RKO (cell line): ENCODE measurements at regions not wholly inside any gene's neighbourhood (a gene's known extent, or its start where the extent isn't known, plus 50 kb on each side); places are given as distances from the start of the nearest gene placed in this dataset.
"Not testable (repeated sequence)": the region's sequence is repeated elsewhere in the genome, so short reads cannot be mapped to it uniquely, and the experiment has no call there.

Experiments
- DNase-seq: peaks from one replicate; pipeline ENCODE4 v3.0.0-alpha.2; 2016; ENCODE audit warnings: low spot score

GRCh38 chr14:98194821-98195220 is 1077.2 kb downstream of the BCL11B start:
- DNase-seq = no peak

GRCh38 chr14:98195256-98195655 is 1076.7 kb downstream of the BCL11B start:
- no peak for DNase-seq

GRCh38 chr14:98197933-98198332 is 1074.1 kb downstream of the BCL11B start:
- no peak for DNase-seq

- no peak for DNase-seq
Measured at GRCh38 chr14:98198385-98198784, 1073.6 kb downstream of the BCL11B start.

- DNase-seq = no peak
Measured at GRCh38 chr14:98200601-98201000, 1071.4 kb downstream of the BCL11B start.

GRCh38 chr14:98203421-98203820 is 1068.6 kb downstream of the BCL11B start:
- no peak for DNase-seq

GRCh38 chr14:98204139-98204538 is 1067.9 kb downstream of the BCL11B start:
- DNase-seq = no peak

GRCh38 chr14:98207415-98207814 is 1064.6 kb downstream of the BCL11B start:
- no peak for DNase-seq

- DNase-seq = no peak
Measured at GRCh38 chr14:98208211-98208611, 1063.8 kb downstream of the BCL11B start.

GRCh38 chr14:98208943-98209342 is 1063.1 kb downstream of the BCL11B start:
- no peak for DNase-seq

- DNase-seq = no peak
Measured at GRCh38 chr14:98210045-98210672, 1061.8 kb downstream of the BCL11B start.

GRCh38 chr14:98217530-98217929 is 1054.5 kb downstream of the BCL11B start:
- no peak for DNase-seq

- no peak for DNase-seq
Measured at GRCh38 chr14:98218218-98218617, 1053.8 kb downstream of the BCL11B start.

- no peak for DNase-seq
Measured at GRCh38 chr14:98219638-98220037, 1052.4 kb downstream of the BCL11B start.

- no peak for DNase-seq
Measured at GRCh38 chr14:98223106-98223505, 1048.9 kb downstream of the BCL11B start.

- DNase-seq = not testable (repeated sequence)
Measured at GRCh38 chr14:98223710-98224109, 1048.3 kb downstream of the BCL11B start.

- DNase-seq = no peak
Measured at GRCh38 chr14:98226411-98226810, 1045.6 kb downstream of the BCL11B start.

- DNase-seq = no peak
Measured at GRCh38 chr14:98227000-98227726, 1044.8 kb downstream of the BCL11B start.

GRCh38 chr14:98227727-98228111 is 1044.3 kb downstream of the BCL11B start:
- DNase-seq = no peak

- no peak for DNase-seq
Measured at GRCh38 chr14:98229656-98230366, 1042.2 kb downstream of the BCL11B start.

GRCh38 chr14:98230411-98230810 is 1041.6 kb downstream of the BCL11B start:
- DNase-seq = no peak

GRCh38 chr14:98231210-98231609 is 1040.8 kb downstream of the BCL11B start:
- no peak for DNase-seq

GRCh38 chr14:98233656-98234055 is 1038.3 kb downstream of the BCL11B start:
- no peak for DNase-seq
